ENCODE measurements at regions not wholly inside any gene's neighbourhood (a gene's known extent, or its start where the extent isn't known, plus 50 kb on each side); places are given as distances from the start of the nearest gene placed in this dataset.

DNA sequence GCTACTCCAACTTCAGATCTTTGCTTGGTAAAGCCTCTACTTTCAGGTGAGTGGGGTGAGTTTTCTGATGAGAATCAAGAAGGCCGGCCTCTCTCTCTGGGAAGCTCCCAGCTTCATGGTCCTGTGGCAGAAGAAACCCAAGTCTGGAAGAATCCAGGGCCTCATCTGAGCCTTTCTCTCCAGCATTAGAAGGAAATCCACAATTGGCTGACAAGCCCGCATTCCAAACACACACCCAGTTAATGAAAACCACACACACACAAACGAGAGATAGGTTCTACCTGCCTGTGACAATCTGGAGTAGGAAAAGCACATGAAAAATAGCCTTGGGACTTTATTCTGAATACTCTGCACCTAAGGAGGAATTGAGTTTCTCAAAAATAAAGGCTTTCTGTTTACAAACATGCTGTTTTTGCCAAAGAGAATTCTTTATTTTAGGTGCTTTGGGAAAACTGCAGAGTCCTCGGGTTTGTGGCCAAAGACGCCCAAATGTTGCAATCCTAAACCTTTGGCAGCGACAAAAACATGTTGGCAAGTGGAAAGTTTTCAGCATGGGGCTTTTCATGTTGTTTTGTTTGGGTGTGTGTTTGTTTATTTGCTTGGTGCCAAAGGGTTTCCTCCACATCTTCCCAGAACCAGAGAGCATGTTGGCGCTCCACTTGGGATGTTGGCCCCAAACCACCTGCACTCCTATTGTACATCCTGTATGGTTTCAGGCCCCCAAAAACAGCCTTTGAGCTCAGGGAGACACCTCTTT is 216.2 kb downstream of the SETD4 start:
- TF ChIP-seq RAD21 (IDR thresholded peaks at IDR 0.05; ENCODE audit: low read depth) (no peak), YY1 (IDR thresholded peaks at IDR 0.05; ENCODE audit: low read depth) (no peak)

All from Ishikawa (cell line).